SK-N-SH treated with all-trans-retinoic acid at 6 μM for 48 hours (cell line): ENCODE measurements at regions not wholly inside any gene's neighbourhood (a gene's known extent, or its start where the extent isn't known, plus 50 kb on each side); places are given as distances from the start of the nearest gene placed in this dataset.

Experiments used
- ARNTL ChIP-seq: fragments of 450-650 bp; formaldehyde crosslinking; IDR thresholded peaks from 2 replicates; pipeline ENCODE4 v1.5.0; 2020; ENCODE audit warnings: low read depth, mild to moderate bottlenecking, moderate library complexity, borderline replicate concordance
- BACH2 ChIP-seq: fragments of 250-450 bp; sonication (Bioruptor Pico); IDR thresholded peaks from 2 replicates; pipeline ENCODE4 v1.9.0; 2021; ENCODE audit warnings: mild to moderate bottlenecking, borderline replicate concordance
- CSDC2 ChIP-seq: fragments of 250-450 bp; sonication (Bioruptor Pico); IDR thresholded peaks from 2 replicates; pipeline ENCODE4 v1.5.0; 2020; ENCODE audit warnings: mild to moderate bottlenecking, moderate library complexity
- CSRNP3 ChIP-seq: fragments of 250-450 bp; sonication (Bioruptor Pico); IDR thresholded peaks from 2 replicates; pipeline ENCODE4 v1.5.1; 2021; ENCODE audit warnings: mild to moderate bottlenecking, moderate library complexity
- ISL1 ChIP-seq: fragments of 250-450 bp; sonication (Bioruptor Pico); IDR thresholded peaks from 2 replicates; pipeline ENCODE4 v2.1.2; 2022; ENCODE audit warnings: mild to moderate bottlenecking, moderate library complexity
- OSR1 ChIP-seq: fragments of 250-450 bp; sonication (Bioruptor Pico); IDR thresholded peaks from 2 replicates; pipeline ENCODE4 v1.8.0; 2022; ENCODE audit warnings: moderate library complexity, mild to moderate bottlenecking, inconsistent platforms
- PATZ1 ChIP-seq: fragments of 250-450 bp; sonication (Bioruptor Pico); IDR thresholded peaks from 2 replicates; pipeline ENCODE4 v1.8.0; 2020; ENCODE audit warnings: mild to moderate bottlenecking, moderate library complexity, borderline replicate concordance
- POU6F1 ChIP-seq: fragments of 250-450 bp; sonication (Bioruptor Pico); IDR thresholded peaks from 2 replicates; pipeline ENCODE4 v1.8.0; 2021; ENCODE audit warnings: low read depth, mild to moderate bottlenecking, moderate library complexity, borderline replicate concordance
- ZC3H10 ChIP-seq: fragments of 250-450 bp; sonication (Bioruptor Pico); IDR thresholded peaks from 2 replicates; pipeline ENCODE4 v1.5.1; 2021; ENCODE audit warnings: mild to moderate bottlenecking, moderate library complexity
- ZFP3 ChIP-seq: fragments of 250-450 bp; sonication (Bioruptor Pico); IDR thresholded peaks from 2 replicates; pipeline ENCODE4 v1.5.0; 2020; ENCODE audit warnings: mild to moderate bottlenecking, moderate library complexity
- ZNF565 ChIP-seq: fragments of 450-650 bp; formaldehyde crosslinking; conservative IDR thresholded peaks from 2 replicates; pipeline ENCODE4 v1.5.0; 2020; ENCODE audit warnings: low read depth, mild to moderate bottlenecking, moderate library complexity
- ZNF8 ChIP-seq: fragments of 450-650 bp; formaldehyde crosslinking; IDR thresholded peaks from 2 replicates; pipeline ENCODE4 v1.5.0; 2020; ENCODE audit warnings: mild to moderate bottlenecking, moderate library complexity

GRCh38 chr6:119677384-119677783, 327.8 kb upstream of the MAN1A1 start:
- TF ChIP-seq PATZ1 (CRISPR knock-in tag): no peak
- TF ChIP-seq ZNF565 (CRISPR knock-in tag): no peak
- no peak for TF ChIP-seq ZNF8 (CRISPR knock-in tag)
- no peak for TF ChIP-seq ARNTL (CRISPR knock-in tag)
- no peak for TF ChIP-seq OSR1 (CRISPR knock-in tag)
- TF ChIP-seq CSRNP3 (CRISPR knock-in tag): no peak
- TF ChIP-seq POU6F1: no peak
- TF ChIP-seq BACH2 (CRISPR knock-in tag): no peak
- no peak for TF ChIP-seq ISL1 (CRISPR knock-in tag)
- no peak for TF ChIP-seq CSDC2 (CRISPR knock-in tag)
- TF ChIP-seq ZC3H10 (CRISPR knock-in tag): no peak
- no peak for TF ChIP-seq ZFP3 (CRISPR knock-in tag)
